Transverse colon (tissue), 4 donors: ENCODE measurements at regions not wholly inside any gene's neighbourhood (a gene's known extent, or its start where the extent isn't known, plus 50 kb on each side); places are given as distances from the start of the nearest gene placed in this dataset.

ENCODE experiments used
- DNase-seq: peaks from one replicate; pipeline ENCODE4 v3.0.0-alpha.2; 2019
- H3K27ac ChIP-seq, 4 donors: fragments of 200-600 bp; sonication (generic); 2 replicates each; pipeline ENCODE4 v1.5.1; 2016 to 2018; ENCODE audit warnings: inconsistent platforms in 4 of 4
- H3K27me3 ChIP-seq: fragments of 200-600 bp; sonication (generic); 2 replicates; pipeline ENCODE4 v1.5.1; 2017; ENCODE audit warnings: inconsistent platforms
- H3K36me3 ChIP-seq, 4 donors: fragments of 200-600 bp; sonication (generic); 2 replicates each; pipeline ENCODE4 v1.5.1; 2017 to 2019; ENCODE audit warnings: inconsistent platforms in 4 of 4
- H3K4me1 ChIP-seq, 4 donors: fragments of 200-600 bp; sonication (generic); 2 replicates each; pipeline ENCODE4 v1.5.1; 2017 to 2020; ENCODE audit warnings: inconsistent platforms in 4 of 4
- H3K4me3 ChIP-seq, 4 donors: fragments of 200-600 bp; sonication (generic); 1 replicate in 1 of 4; 2 replicates in 3 of 4; pipeline versions ENCODE4 v1.5.1 to v1.6.1; 2017 to 2019; ENCODE audit warnings: inconsistent platforms in 4 of 4
- H3K9me3 ChIP-seq, 2 donors: fragments of 200-600 bp; sonication (generic); 2 replicates each; pipeline ENCODE4 v1.5.1; 2017 to 2019; ENCODE audit warnings: inconsistent platforms in 2 of 2
- CTCF ChIP-seq, 5 experiments: fragments of 200-600 bp in 3 of 5; fragments of 450-650 bp in 2 of 5; sonication (generic) in 3 of 5; IDR thresholded peaks; 1 replicate in 2 of 5; 2 replicates in 3 of 5; pipeline ENCODE4 v1.5.1; 2016 to 2017; ENCODE audit warnings: antibody characterized with exemption in 5 of 5, inconsistent platforms in 3 of 5, mild to moderate bottlenecking in 2 of 5, moderate library complexity in 1 of 5
- EP300 ChIP-seq: sonication (generic); formaldehyde crosslinking; IDR thresholded peaks from one replicate; pipeline ENCODE4 v1.6.1; 2017; ENCODE audit warnings: antibody characterized with exemption, low read depth
- POLR2A ChIP-seq: fragments of 450-650 bp; IDR thresholded peaks from one replicate; pipeline ENCODE4 v1.6.1; 2016; ENCODE audit warnings: antibody characterized with exemption, mild to moderate bottlenecking, moderate library complexity
- POLR2AphosphoS5 ChIP-seq, 3 donors: sonication (generic); formaldehyde crosslinking; IDR thresholded peaks; one replicate each; pipeline ENCODE4 v1.6.1; 2016; ENCODE audit warnings: antibody characterized with exemption in 3 of 3
- WGBS, 2 donors: methylation state at CpG; one replicate each; pipeline ENCODE4 v1.1.5; 2018; ENCODE audit warnings: low coverage in 1 of 2; 5-methylcytosine and 5-hydroxymethylcytosine counted together
- in situ Hi-C, 4 donors: fragments of 200-750 bp; cut with MboI; loops; one replicate each; pipeline versions ENCODE4 v1.15.0 to v1.15.1; 2017; ENCODE audit warnings: low sequenced_read_pairs in 3 of 4, low pct_ligation_motif_present in 1 of 4, low pct_unique_long_range_greater_than_20kb in 1 of 4
- intact Hi-C: fragments of 100-400 bp; cut with DNase I; formaldehyde crosslinking; loops from one replicate; pipeline ENCODE4 v1.15.1; 2023; ENCODE audit warnings: low total_unique reads

GRCh38 chr10:78744491-78745090 is 324.2 kb upstream of the ZMIZ1 start:
- Histone ChIP-seq H3K9me3 (no peaks in the 10 kb centered on the region), H3K36me3 (no peaks in the 10 kb centered on the region), H3K27ac (no peak overlapping the region), H3K4me3 (no peak overlapping the region), H3K4me1 (peaks cover 4 to 33% (median 6%) of the 10 kb centered on the region in 4 donors), H3K27me3 (no peaks in the 10 kb centered on the region)
- in situ Hi-C loops (no loop called here), intact Hi-C loops (no loop called here)
- no peak for TF ChIP-seq POLR2AphosphoS5 (IDR thresholded peaks at IDR 0.05)
- no peak for DNase-seq
- WGBS, 2 donors, result 33 to 71% methylated on average over 3 to 10 of the region's 10 CpGs

- Histone ChIP-seq H3K4me3 (no peak overlapping the region), H3K4me1 (peaks cover 4 to 33% (median 6%) of the 10 kb centered on the region in 4 donors), H3K9me3 (no peaks in the 10 kb centered on the region), H3K27me3 (no peaks in the 10 kb centered on the region), H3K27ac (no peak overlapping the region), H3K36me3 (no peaks in the 10 kb centered on the region)
- TF ChIP-seq POLR2A (no peak), CTCF (IDR thresholded peaks at IDR 0.05) (no peak), POLR2AphosphoS5 (IDR thresholded peaks at IDR 0.05) (no peak), EP300 (no peak)
- intact Hi-C loops, result no loop called here
- in situ Hi-C loops, result no loop called here
- DNase-seq, result no peak
- WGBS, 2 donors, result 71% methylated on average over 4 of the region's 4 CpGs; no CpG with 5 or more reads in 1 of the 2 donors
Observed at GRCh38 chr10:78745441-78745840, 323.3 kb upstream of the ZMIZ1 start.

- Histone ChIP-seq H3K4me1 (peaks cover 4 to 31% (median 6%) of the 10 kb centered on the region in 4 donors), H3K9me3 (no peaks in the 10 kb centered on the region), H3K27me3 (no peaks in the 10 kb centered on the region), H3K27ac (no peak overlapping the region), H3K36me3 (no peaks in the 10 kb centered on the region), H3K4me3 (no peak overlapping the region)
- TF ChIP-seq POLR2AphosphoS5 (IDR thresholded peaks at IDR 0.05) (no peak), POLR2A (no peak), EP300 (no peak), CTCF (IDR thresholded peaks at IDR 0.05) (no peak)
- no peak for DNase-seq
- 86% methylated on average over 9 of the region's 11 CpGs; no CpG with 5 or more reads in 1 of the 2 donors for WGBS, 2 donors
- intact Hi-C loops, result no loop called here
- in situ Hi-C loops, result no loop called here
Observed at GRCh38 chr10:78746155-78746763, 322.5 kb upstream of the ZMIZ1 start.

GRCh38 chr10:78747401-78748234 is 321.1 kb upstream of the ZMIZ1 start:
- Histone ChIP-seq H3K27ac (no peak overlapping the region), H3K9me3 (no peaks in the 10 kb centered on the region), H3K36me3 (no peaks in the 10 kb centered on the region), H3K4me3 (no peak overlapping the region), H3K4me1 (peaks cover 4 to 19% (median 6%) of the 10 kb centered on the region in 4 donors), H3K27me3 (no peaks in the 10 kb centered on the region)
- 90 to 99% methylated on average over 9 to 14 of the region's 14 CpGs for WGBS, 2 donors
- TF ChIP-seq CTCF (IDR thresholded peaks at IDR 0.05) (no peak), POLR2A (no peak), POLR2AphosphoS5 (IDR thresholded peaks at IDR 0.05) (no peak), EP300 (no peak)
- DNase-seq, result no peak
- in situ Hi-C loops, result no loop called here
- intact Hi-C loops, result no loop called here
